DOHH2 (cell line): ENCODE measurements at regions not wholly inside any gene's neighbourhood (a gene's known extent, or its start where the extent isn't known, plus 50 kb on each side); places are given as distances from the start of the nearest gene placed in this dataset.

Experiments used
- H3F3A ChIP-seq: fragments of 200-600 bp; sonication (generic), shearing (Covaris generic); 2 replicates; pipeline ENCODE4 v1.6.0; 2016; ENCODE audit warnings: antibody characterized with exemption, mild to moderate bottlenecking; ENCODE audit not compliant: control insufficient read depth, insufficient read depth
- H3K27ac ChIP-seq: fragments of 200-600 bp; sonication (generic); 2 replicates; pipeline ENCODE4 v1.5.1; 2014; ENCODE audit warnings: low read depth, mild to moderate bottlenecking, low read length, moderate library complexity
- H3K27me3 ChIP-seq: fragments of 200-600 bp; sonication (generic); 2 replicates; pipeline ENCODE4 v1.6.1; 2014; ENCODE audit warnings: mild to moderate bottlenecking, low read length, mixed read lengths; ENCODE audit not compliant: control insufficient read depth
- H3K36me3 ChIP-seq: fragments of 200-600 bp; sonication (generic); 2 replicates; pipeline ENCODE4 v1.6.1; 2014; ENCODE audit warnings: mild to moderate bottlenecking, low read length, moderate library complexity, mixed read lengths; ENCODE audit not compliant: control insufficient read depth
- H3K4me1 ChIP-seq: fragments of 200-600 bp; sonication (generic); 2 replicates; pipeline ENCODE4 v1.6.1; 2014; ENCODE audit warnings: mild to moderate bottlenecking, low read length, mixed read lengths; ENCODE audit not compliant: control insufficient read depth
- H3K4me2 ChIP-seq: fragments of 200-600 bp; sonication (generic); 2 replicates; pipeline ENCODE4 v1.6.0; 2014; ENCODE audit warnings: mild to moderate bottlenecking, low read length, moderate library complexity
- H3K4me3 ChIP-seq: fragments of 200-600 bp; sonication (generic); 2 replicates; pipeline ENCODE4 v1.5.1; 2014; ENCODE audit warnings: mild to moderate bottlenecking, low read length, mixed read lengths
- H3K79me2 ChIP-seq: fragments of 200-600 bp; sonication (generic); 2 replicates; pipeline ENCODE4 v1.6.1; 2014; ENCODE audit warnings: mild to moderate bottlenecking, low read length, mixed read lengths; ENCODE audit not compliant: control insufficient read depth
- H3K9me2 ChIP-seq: fragments of 200-600 bp; sonication (generic); replicated peaks from 2 replicates; pipeline ENCODE4 v1.6.1; 2014; ENCODE audit warnings: mild to moderate bottlenecking, low read length, mixed read lengths; ENCODE audit not compliant: control insufficient read depth
- H3K9me3 ChIP-seq: fragments of 200-600 bp; sonication (generic); 2 replicates; pipeline ENCODE4 v1.6.1; 2014; ENCODE audit warnings: antibody characterized with exemption, low read length, mixed read lengths; ENCODE audit not compliant: control insufficient read depth, insufficient read depth
- H4K20me1 ChIP-seq: fragments of 200-600 bp; sonication (generic); 2 replicates; pipeline ENCODE4 v1.6.0; 2014; ENCODE audit warnings: low read depth, mild to moderate bottlenecking, antibody characterized with exemption, low read length, moderate library complexity; ENCODE audit not compliant: control insufficient read depth, insufficient read depth
- EZH2phosphoT487 ChIP-seq: fragments of 200-600 bp; sonication (generic); IDR thresholded peaks from 2 replicates; pipeline ENCODE4 v1.6.1; 2017; ENCODE audit warnings: borderline replicate concordance, mild to moderate bottlenecking, antibody characterized with exemption, low read length, moderate library complexity, mixed read lengths
- TF ChIP-seq, protein P1 (sequence below): fragments of 200-600 bp; sonication (generic); IDR thresholded peaks from one replicate; pipeline ENCODE4 v1.5.1; 2014; ENCODE audit warnings: antibody characterized with exemption, mild to moderate bottlenecking, low read depth, low read length; ENCODE audit not compliant: poor library complexity, severe bottlenecking

DNA sequence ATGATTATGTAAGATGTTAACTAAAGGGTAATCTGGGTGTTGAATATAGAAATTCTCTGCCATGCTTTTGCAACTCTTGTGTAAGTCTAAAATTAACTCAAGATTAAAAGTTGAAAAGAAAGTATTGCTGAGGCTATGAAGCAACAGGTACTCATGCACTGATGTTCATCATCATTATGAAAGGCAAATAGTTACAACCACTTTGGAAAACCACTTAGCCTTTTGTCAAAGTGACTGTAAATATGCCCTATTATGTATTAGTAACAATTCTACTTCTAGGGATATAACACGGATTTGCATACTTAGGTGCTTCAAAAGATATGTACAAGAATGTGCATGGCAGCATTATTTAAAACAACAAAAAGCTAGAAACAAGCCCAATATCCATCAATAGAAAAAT lies 227.8 kb upstream of the CXXC4 start:
- no peaks in the 10 kb centered on the region for H4K20me1 ChIP-seq
- H3K9me2 ChIP-seq, result no peaks in the 10 kb centered on the region
- no peaks in the 10 kb centered on the region for H3K4me1 ChIP-seq
- TF ChIP-seq, protein P1, sequence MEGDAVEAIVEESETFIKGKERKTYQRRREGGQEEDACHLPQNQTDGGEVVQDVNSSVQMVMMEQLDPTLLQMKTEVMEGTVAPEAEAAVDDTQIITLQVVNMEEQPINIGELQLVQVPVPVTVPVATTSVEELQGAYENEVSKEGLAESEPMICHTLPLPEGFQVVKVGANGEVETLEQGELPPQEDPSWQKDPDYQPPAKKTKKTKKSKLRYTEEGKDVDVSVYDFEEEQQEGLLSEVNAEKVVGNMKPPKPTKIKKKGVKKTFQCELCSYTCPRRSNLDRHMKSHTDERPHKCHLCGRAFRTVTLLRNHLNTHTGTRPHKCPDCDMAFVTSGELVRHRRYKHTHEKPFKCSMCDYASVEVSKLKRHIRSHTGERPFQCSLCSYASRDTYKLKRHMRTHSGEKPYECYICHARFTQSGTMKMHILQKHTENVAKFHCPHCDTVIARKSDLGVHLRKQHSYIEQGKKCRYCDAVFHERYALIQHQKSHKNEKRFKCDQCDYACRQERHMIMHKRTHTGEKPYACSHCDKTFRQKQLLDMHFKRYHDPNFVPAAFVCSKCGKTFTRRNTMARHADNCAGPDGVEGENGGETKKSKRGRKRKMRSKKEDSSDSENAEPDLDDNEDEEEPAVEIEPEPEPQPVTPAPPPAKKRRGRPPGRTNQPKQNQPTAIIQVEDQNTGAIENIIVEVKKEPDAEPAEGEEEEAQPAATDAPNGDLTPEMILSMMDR, result no peak
- TF ChIP-seq EZH2phosphoT487, result no peak
- H3K4me2 ChIP-seq, result no peak overlapping the region
- no peak overlapping the region for H3K27ac ChIP-seq
- H3K4me3 ChIP-seq, result no peak overlapping the region
- H3K9me3 ChIP-seq, result no peaks in the 10 kb centered on the region
- no peaks in the 10 kb centered on the region for H3K36me3 ChIP-seq
- H3F3A ChIP-seq, result no peaks in the 10 kb centered on the region
- H3K79me2 ChIP-seq, result no peaks in the 10 kb centered on the region
- no peaks in the 10 kb centered on the region for H3K27me3 ChIP-seq

DNA sequence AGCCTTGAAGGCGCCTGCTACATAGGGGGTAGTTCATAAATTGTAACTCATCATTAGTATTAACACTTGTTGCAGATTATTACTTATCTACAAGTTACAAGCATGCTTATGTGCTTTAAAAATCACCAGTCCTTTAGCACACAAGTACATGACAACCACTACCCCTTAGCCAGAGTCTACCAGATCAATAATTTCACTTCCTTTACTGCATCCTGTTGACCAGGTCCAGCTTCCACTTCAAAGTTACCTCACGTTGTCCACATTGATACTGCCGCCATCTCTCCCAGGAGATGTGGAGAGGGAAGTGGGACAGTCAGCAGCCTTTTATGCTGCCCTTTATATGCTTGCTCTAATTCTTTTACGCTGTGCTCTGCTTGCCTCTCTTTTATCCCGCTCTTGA lies 231.3 kb upstream of the CXXC4 start:
- H3K36me3 ChIP-seq, result no peaks in the 10 kb centered on the region
- no peaks in the 10 kb centered on the region for H3K9me3 ChIP-seq
- no peaks in the 10 kb centered on the region for H4K20me1 ChIP-seq
- TF ChIP-seq EZH2phosphoT487, result no peak
- TF ChIP-seq, protein P1, result no peak
- H3K9me2 ChIP-seq, result no peaks in the 10 kb centered on the region
- H3K79me2 ChIP-seq, result no peaks in the 10 kb centered on the region
- no peak overlapping the region for H3K4me3 ChIP-seq
- H3F3A ChIP-seq, result no peaks in the 10 kb centered on the region
- H3K4me2 ChIP-seq, result no peak overlapping the region
- no peaks in the 10 kb centered on the region for H3K4me1 ChIP-seq
- H3K27ac ChIP-seq, result no peak overlapping the region
- H3K27me3 ChIP-seq, result no peaks in the 10 kb centered on the region

DNA sequence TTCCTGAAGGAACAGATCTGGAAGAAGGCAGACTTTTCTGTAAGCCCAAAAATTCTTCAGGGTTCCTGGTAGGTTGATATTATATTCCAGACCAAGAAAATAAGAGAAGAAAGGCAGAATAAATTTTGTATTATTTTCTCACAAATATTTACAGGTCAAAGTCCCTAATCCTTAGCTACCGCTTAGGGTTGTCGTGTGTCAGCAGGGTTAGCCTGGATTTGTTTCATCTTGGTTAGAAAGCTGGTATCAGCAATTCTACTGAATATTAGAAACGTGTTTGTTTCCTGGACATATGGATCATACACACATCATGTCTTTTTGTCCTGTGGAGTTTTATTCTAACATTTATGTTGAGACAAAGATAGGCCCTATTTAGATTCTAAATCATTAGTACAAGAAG lies 232.9 kb upstream of the CXXC4 start:
- Histone ChIP-seq H3K4me2 (no peak overlapping the region), H3K36me3 (no peaks in the 10 kb centered on the region), H3K79me2 (no peaks in the 10 kb centered on the region), H4K20me1 (no peaks in the 10 kb centered on the region), H3K9me2 (no peaks in the 10 kb centered on the region), H3K9me3 (no peaks in the 10 kb centered on the region), H3K27ac (no peak overlapping the region), H3K27me3 (no peaks in the 10 kb centered on the region), H3K4me3 (no peak overlapping the region), H3F3A (no peaks in the 10 kb centered on the region), H3K4me1 (no peaks in the 10 kb centered on the region)
- TF ChIP-seq EZH2phosphoT487, result no peak
- TF ChIP-seq, protein P1, result no peak
